Stimulated activated CD8-positive, alpha-beta memory T cell treated with anti-CD3 and anti-CD28 coated beads, Interleukin-2, amount 100 ng/mL, for 48 hours (primary cell): ENCODE measurements at regions not wholly inside any gene's neighbourhood (a gene's known extent, or its start where the extent isn't known, plus 50 kb on each side); places are given as distances from the start of the nearest gene placed in this dataset.

Source experiments
- DNase-seq, 2 donors: peaks; one replicate each; pipeline ENCODE4 v3.0.0-alpha.2; 2020; ENCODE audit warnings: low read depth in 2 of 2

GRCh38 chr7:17019106-17019505 is 137.3 kb upstream of the AGR3 start:
- no peak for DNase-seq

GRCh38 chr7:17020250-17020649 is 138.5 kb upstream of the AGR3 start:
- DNase-seq = no peak

- DNase-seq = no peak
Measured at GRCh38 chr7:17021205-17021604, 139.4 kb upstream of the AGR3 start.

- DNase-seq = no peak
Measured at GRCh38 chr7:17022920-17023319, 141.1 kb upstream of the AGR3 start.

- no peak for DNase-seq
Measured at GRCh38 chr7:17026269-17026668, 144.5 kb upstream of the AGR3 start.

GRCh38 chr7:17027143-17027788 is 145.5 kb upstream of the AGR3 start:
- DNase-seq = no peak

- no peak for DNase-seq
Measured at GRCh38 chr7:17027789-17028152, 146.0 kb upstream of the AGR3 start.

- DNase-seq = no peak
Measured at GRCh38 chr7:17029150-17029549, 147.4 kb upstream of the AGR3 start.

GRCh38 chr7:17030559-17030958 is 148.8 kb upstream of the AGR3 start:
- no peak for DNase-seq

- DNase-seq = no peak
Measured at GRCh38 chr7:17031906-17032551, 150.2 kb upstream of the AGR3 start.

GRCh38 chr7:17033245-17033644 is 151.5 kb upstream of the AGR3 start:
- DNase-seq = no peak

- DNase-seq = no peak
Measured at GRCh38 chr7:17036584-17036983, 154.8 kb upstream of the AGR3 start.

- no peak for DNase-seq
Measured at GRCh38 chr7:17037356-17037755, 155.6 kb upstream of the AGR3 start.

- no peak for DNase-seq
Measured at GRCh38 chr7:17038160-17038782, 156.5 kb upstream of the AGR3 start.

- no peak for DNase-seq
Measured at GRCh38 chr7:17038783-17039170, 157.0 kb upstream of the AGR3 start.

- DNase-seq = no peak
Measured at GRCh38 chr7:17039372-17039771, 157.6 kb upstream of the AGR3 start.

- no peak for DNase-seq
Measured at GRCh38 chr7:17040716-17041115, 158.9 kb upstream of the AGR3 start.

GRCh38 chr7:17041324-17041723 is 159.5 kb upstream of the AGR3 start:
- no peak for DNase-seq

- DNase-seq = no peak
Measured at GRCh38 chr7:17042211-17042610, 160.4 kb upstream of the AGR3 start.

GRCh38 chr7:17043012-17043877 is 161.5 kb upstream of the AGR3 start:
- no peak for DNase-seq

- no peak for DNase-seq
Measured at GRCh38 chr7:17044396-17044795, 162.6 kb upstream of the AGR3 start.

GRCh38 chr7:17044861-17045260 is 163.1 kb upstream of the AGR3 start:
- no peak for DNase-seq

GRCh38 chr7:17046259-17046658 is 164.5 kb upstream of the AGR3 start:
- DNase-seq = no peak
